H1 (cell line): ENCODE measurements at regions not wholly inside any gene's neighbourhood (a gene's known extent, or its start where the extent isn't known, plus 50 kb on each side); places are given as distances from the start of the nearest gene placed in this dataset.

Source experiments
- CTCF ChIA-PET: fragments of 300-600 bp; sonication (Branson Sonifier 250); formaldehyde crosslinking; loops from one replicate; lab custom pipeline; 2021; ENCODE audit not compliant: partially characterized antibody; lab: Charles Lee
- POLR2A ChIA-PET: fragments of 300-600 bp; sonication (Branson Sonifier 250); formaldehyde crosslinking; loops from one replicate; lab custom pipeline; 2021; ENCODE audit warnings: inconsistent platforms; ENCODE audit not compliant: partially characterized antibody; lab: Charles Lee
- DNase-seq, 2 experiments: peaks; one replicate each; pipeline versions ENCODE4 v3.0.0 to v3.0.0-alpha.2; 2010 to 2022; ENCODE audit warnings: low spot score in 2 of 2, low read depth in 1 of 2, mixed read lengths in 1 of 2
- FAIRE-seq: peaks from 2 replicates; lab custom pipeline; 2011; peaks lifted over from hg19 to GRCh38; lab: Jason Lieb, UNC
- H2AFZ ChIP-seq: 2 replicates; pipeline ENCODE4 v1.8.1; 2012; ENCODE audit warnings: low read length, inconsistent platforms
- H2AK5ac ChIP-seq: 2 replicates; pipeline ENCODE4 v1.6.1; 2013; ENCODE audit warnings: low read depth, low read length
- H2BK120ac ChIP-seq: replicated peaks from 2 replicates; pipeline ENCODE3; 2013; ENCODE audit warnings: low read depth, low read length, inconsistent platforms
- H2BK12ac ChIP-seq: 2 replicates; pipeline ENCODE4 v1.6.1; 2013; ENCODE audit warnings: low read depth, low read length
- H2BK15ac ChIP-seq: 2 replicates; pipeline ENCODE4 v1.6.1; 2013; ENCODE audit warnings: low read length
- H2BK20ac ChIP-seq: 2 replicates; pipeline ENCODE4 v1.6.1; 2013; ENCODE audit warnings: low read length
- H2BK5ac ChIP-seq: 2 replicates; pipeline ENCODE4 v1.6.1; 2013; ENCODE audit warnings: low read depth, low read length
- H3K14ac ChIP-seq: 2 replicates; pipeline ENCODE4 v1.6.1; 2013; ENCODE audit warnings: inconsistent platforms; ENCODE audit not compliant: insufficient read length
- H3K18ac ChIP-seq: 2 replicates; pipeline ENCODE4 v1.6.1; 2013; ENCODE audit warnings: low read length; ENCODE audit errors: extremely low read depth
- H3K23ac ChIP-seq: 2 replicates; pipeline ENCODE4 v1.6.1; 2013; ENCODE audit warnings: inconsistent platforms; ENCODE audit not compliant: insufficient read length
- H3K23me2 ChIP-seq: 2 replicates; pipeline ENCODE4 v1.6.1; 2013; ENCODE audit warnings: low read depth, low read length
- H3K27ac ChIP-seq: 2 replicates; pipeline ENCODE4 v1.6.1; 2011; ENCODE audit warnings: low read depth, low read length, inconsistent platforms
- H3K27me3 ChIP-seq, 4 experiments: replicated peaks in 1 of 4; 1 replicate in 1 of 4; 2 replicates in 3 of 4; pipeline versions ENCODE4 v1.6.1 to v1.8.1; 2011 to 2013; ENCODE audit warnings: low read length in 3 of 4, mild to moderate bottlenecking in 3 of 4, inconsistent platforms in 2 of 4, mixed read lengths in 2 of 4, moderate library complexity in 1 of 4; ENCODE audit not compliant: control insufficient read depth in 3 of 4, insufficient read depth in 3 of 4; ENCODE audit errors: extremely low read depth in 1 of 4
- H3K36me3 ChIP-seq, 4 experiments: 2 replicates each; pipeline versions ENCODE4 v1.6.1 to v1.8.1; 2011 to 2013; ENCODE audit warnings: mild to moderate bottlenecking in 4 of 4, low read length in 3 of 4, moderate library complexity in 2 of 4, control low read depth in 1 of 4, inconsistent platforms in 1 of 4; ENCODE audit not compliant: insufficient read depth in 4 of 4, control insufficient read depth in 2 of 4
- H3K4ac ChIP-seq: replicated peaks from 2 replicates; pipeline ENCODE3; 2013; ENCODE audit warnings: low read length, low read depth, mixed read lengths, inconsistent platforms; ENCODE audit not compliant: insufficient read length
- H3K4me1 ChIP-seq, 4 experiments: replicated peaks in 1 of 4; 1 replicate in 1 of 4; 2 replicates in 3 of 4; pipeline versions ENCODE4 v1.6.1 to v1.8.1; 2011 to 2013; ENCODE audit warnings: low read length in 3 of 4, inconsistent platforms in 2 of 4, mixed read lengths in 1 of 4; ENCODE audit not compliant: insufficient read depth in 4 of 4, control insufficient read depth in 3 of 4
- H3K4me2 ChIP-seq, 2 experiments: 2 replicates each; pipeline versions ENCODE4 v1.6.1 to v1.8.1; 2011 to 2013; ENCODE audit warnings: low read depth in 2 of 2, low read length in 2 of 2, control low read depth in 1 of 2, inconsistent platforms in 1 of 2, mild to moderate bottlenecking in 1 of 2; ENCODE audit not compliant: insufficient read depth in 1 of 2
- H3K4me3 ChIP-seq, 4 experiments: fragments of 200-600, 300-600 bp in 1 of 4; sonication (generic), shearing (Covaris generic), sonication (Bioruptor Twin) in 1 of 4; 2 replicates each; pipeline versions ENCODE4 v1.5.1 to v1.8.1; 2011 to 2016; ENCODE audit warnings: low read length in 4 of 4, low read depth in 3 of 4, control low read depth in 2 of 4, inconsistent platforms in 2 of 4, mild to moderate bottlenecking in 2 of 4, mixed read lengths in 1 of 4, moderate library complexity in 1 of 4; ENCODE audit not compliant: insufficient read depth in 2 of 4; ENCODE audit errors: extremely low read depth in 1 of 4
- H3K56ac ChIP-seq: replicated peaks from 2 replicates; pipeline ENCODE3; 2013; ENCODE audit warnings: low read depth, mild to moderate bottlenecking, mixed read lengths, low read length, inconsistent platforms; ENCODE audit not compliant: insufficient read length
- H3K79me1 ChIP-seq: 2 replicates; pipeline ENCODE4 v1.6.1; 2013; ENCODE audit warnings: low read depth, low read length, control low read depth
- H3K79me2 ChIP-seq, 2 experiments: 2 replicates each; pipeline versions ENCODE4 v1.6.1 to v1.8.1; 2012 to 2013; ENCODE audit warnings: low read length in 2 of 2, mild to moderate bottlenecking in 2 of 2, inconsistent platforms in 1 of 2; ENCODE audit not compliant: insufficient read depth in 2 of 2, control insufficient read depth in 1 of 2
- H3K9ac ChIP-seq, 4 experiments: replicated peaks in 1 of 4; 1 replicate in 1 of 4; 2 replicates in 3 of 4; pipeline versions ENCODE4 v1.6.1 to v1.8.1; 2011 to 2013; ENCODE audit warnings: low read depth in 3 of 4, low read length in 3 of 4, control low read depth in 2 of 4, mild to moderate bottlenecking in 2 of 4, moderate library complexity in 2 of 4, inconsistent platforms in 1 of 4; ENCODE audit errors: extremely low read depth in 1 of 4
- H3K9me3 ChIP-seq, 2 experiments: 2 replicates each; pipeline versions ENCODE4 v1.6.1 to v1.8.1; 2012 to 2013; ENCODE audit warnings: mild to moderate bottlenecking in 2 of 2, moderate library complexity in 2 of 2, control low read depth in 1 of 2, inconsistent platforms in 1 of 2, low read depth in 1 of 2, low read length in 1 of 2, mixed read lengths in 1 of 2; ENCODE audit not compliant: insufficient read depth in 2 of 2
- H4K20me1 ChIP-seq, 2 experiments: replicated peaks in 1 of 2; 2 replicates each; pipeline versions ENCODE3 to v1.8.1; 2011 to 2013; ENCODE audit warnings: inconsistent platforms in 2 of 2, low read length in 2 of 2, mild to moderate bottlenecking in 1 of 2; ENCODE audit not compliant: insufficient read depth in 2 of 2, control insufficient read depth in 1 of 2
- H4K5ac ChIP-seq: 2 replicates; pipeline ENCODE4 v1.6.1; 2013; ENCODE audit warnings: low read length, low read depth, mixed read lengths, inconsistent platforms; ENCODE audit not compliant: insufficient read length
- H4K8ac ChIP-seq: 2 replicates; pipeline ENCODE4 v1.8.0; 2013; ENCODE audit warnings: mild to moderate bottlenecking, moderate library complexity, low read length, inconsistent platforms; ENCODE audit not compliant: insufficient read depth; ENCODE audit errors: extremely low read depth
- H4K91ac ChIP-seq: replicated peaks from 2 replicates; pipeline ENCODE3; 2013; ENCODE audit warnings: low read length, mixed read lengths, inconsistent platforms; ENCODE audit not compliant: insufficient read length
- EP300 ChIP-seq, 2 experiments: IDR thresholded peaks; 1 replicate in 1 of 2; 2 replicates in 1 of 2; pipeline ENCODE4 v1.6.1; 2011 to 2012; ENCODE audit warnings: low read depth in 2 of 2, low read length in 2 of 2, mild to moderate bottlenecking in 2 of 2, borderline replicate concordance in 1 of 2, inconsistent platforms in 1 of 2, moderate library complexity in 1 of 2
- RBBP5 ChIP-seq: IDR thresholded peaks from 2 replicates; pipeline ENCODE4 v1.7.1; 2012; ENCODE audit warnings: low read depth, mild to moderate bottlenecking, inconsistent platforms, low read length, moderate library complexity, borderline replicate concordance
- SP4 ChIP-seq: IDR thresholded peaks from 2 replicates; pipeline ENCODE4 v1.6.1; 2012; ENCODE audit warnings: low read length, inconsistent platforms
- TBP ChIP-seq: IDR thresholded peaks from 2 replicates; pipeline ENCODE4 v1.6.1; 2011; ENCODE audit warnings: low read depth, low read length, improper control_type of control experiment
- WGBS, 2 experiments: shearing (Covaris generic) in 1 of 2; methylation state at CpG; one replicate each; pipeline versions ENCODE4 v1.1.6 to v1.1.7; 2013 to 2015; ENCODE audit warnings: low lambda C conversion rate in 2 of 2, mixed read lengths in 2 of 2, inconsistent platforms in 1 of 2, low coverage in 1 of 2, missing lambda C conversion rate in 1 of 2; ENCODE audit not compliant: insufficient replicate concordance in 2 of 2, insufficient coverage in 1 of 2, insufficient read length in 1 of 2; ENCODE audit errors: extremely low coverage in 1 of 2, missing lambda C conversion rate in 1 of 2; 5-methylcytosine and 5-hydroxymethylcytosine counted together

DNA sequence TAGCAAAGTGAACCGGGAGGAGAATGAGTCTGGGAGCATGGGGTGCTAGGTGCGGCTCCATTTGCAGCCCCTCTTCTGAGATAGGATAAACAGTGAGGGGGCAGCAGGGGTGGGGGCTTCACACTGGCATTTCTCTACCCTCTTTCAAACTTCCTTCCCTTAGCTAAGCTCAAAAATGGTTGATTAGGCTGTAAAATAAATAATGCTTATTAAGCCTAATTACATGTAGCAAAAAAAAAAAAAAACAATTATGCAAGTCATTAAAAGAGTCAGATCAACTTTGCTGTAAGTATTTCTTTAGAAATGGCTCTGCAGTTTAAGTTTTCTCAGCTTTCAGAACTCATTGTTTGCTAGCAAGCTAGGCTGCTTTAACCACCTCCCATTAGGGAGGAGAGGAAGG, 182.7 kb upstream of the FBXO11 start:
- no peak for TF ChIP-seq EP300 (IDR thresholded peaks at IDR 0.05; ENCODE audit: borderline replicate concordance in 1 of 2, low read depth in 2 of 2, low read length in 2 of 2)
- no peak for TF ChIP-seq TBP
- no peak for TF ChIP-seq SP4
- no peak for TF ChIP-seq RBBP5
- H2BK120ac ChIP-seq: no peak overlapping the region
- no peak overlapping the region for H3K4ac ChIP-seq
- H3K27ac ChIP-seq: no peak overlapping the region
- H3K4me2 ChIP-seq: no peak overlapping the region
- peaks cover 0 to 1% (median 0%) of the 10 kb centered on the region in 4 experiments; a peak in 1 of 7 replicates for H3K27me3 ChIP-seq
- ChIA-PET POLR2A (no interaction called here), CTCF (interaction anchor here (0.6 to 1.3 kb wide), 4 partner anchors 9 to 330 kb away, joined by 3 to 5 read pairs (median 4); no protein-coding TSS in a partner anchor)
- no peak for DNase-seq
- H3K23ac ChIP-seq: no peak overlapping the region
- no peaks in the 10 kb centered on the region for H4K20me1 ChIP-seq
- FAIRE-seq: no peak
- H3K79me2 ChIP-seq: no peaks in the 10 kb centered on the region
- no peak overlapping the region for H4K5ac ChIP-seq
- WGBS, 2 experiments: 82% methylated on average over 2 of the region's 2 CpGs; no CpG with 5 or more reads in 1 of the 2 experiments
- H3K18ac ChIP-seq: no peak overlapping the region
- H2AK5ac ChIP-seq: no peak overlapping the region
- no peak overlapping the region for H2AFZ ChIP-seq
- H3K9me3 ChIP-seq: peaks cover 23 to 28% of the 10 kb centered on the region in 2 experiments
- no peak overlapping the region for H2BK5ac ChIP-seq
- no peaks in the 10 kb centered on the region for H3K23me2 ChIP-seq
- no peaks in the 10 kb centered on the region for H3K79me1 ChIP-seq
- no peak overlapping the region for H3K56ac ChIP-seq
- H2BK12ac ChIP-seq: no peak overlapping the region
- H3K4me3 ChIP-seq: no peak overlapping the region
- no peaks in the 10 kb centered on the region for H3K4me1 ChIP-seq
- H4K8ac ChIP-seq: no peak overlapping the region
- no peak overlapping the region for H3K14ac ChIP-seq
- H4K91ac ChIP-seq: no peak overlapping the region
- peaks cover 0 to 23% (median 9%) of the 10 kb centered on the region in 4 experiments; a peak in 4 of 8 replicates for H3K36me3 ChIP-seq
- no peak overlapping the region for H2BK20ac ChIP-seq
- H2BK15ac ChIP-seq: no peak overlapping the region
- H3K9ac ChIP-seq: no peak overlapping the region
